Activated B cell treated with CpG ODN at 0.5 μM for 24 hours (primary cell): ENCODE measurements at regions not wholly inside any gene's neighbourhood (a gene's known extent, or its start where the extent isn't known, plus 50 kb on each side); places are given as distances from the start of the nearest gene placed in this dataset.

Experiments used
- ATAC-seq: fragments of 200-7000 bp; cut with Tn5 transposase; one replicate; pipeline ENCODE4 v1.10.0; 2021; ENCODE audit warnings: low read depth, mild to moderate bottlenecking, moderate library complexity
- CTCF ChIA-PET: fragments of 350-600 bp; sonication (Branson Sonifier 250); formaldehyde crosslinking; loops from one replicate; lab custom pipeline; 2021; ENCODE audit warnings: antibody characterized with exemption; lab: Charles Lee
- POLR2A ChIA-PET: fragments of 350-600 bp; sonication (Branson Sonifier 250); formaldehyde crosslinking; loops from one replicate; lab custom pipeline; 2021; ENCODE audit warnings: antibody characterized with exemption; lab: Charles Lee
- DNase-seq: peaks from one replicate; pipeline ENCODE4 v3.0.0; 2022
- H3K27ac Mint-ChIP-seq: one replicate; pipeline ENCODE4 v1.8.0; 2020; ENCODE audit warnings: mixed read lengths
- H3K27me3 Mint-ChIP-seq: one replicate; pipeline ENCODE4 v1.8.0; 2021; ENCODE audit warnings: mixed read lengths
- H3K36me3 Mint-ChIP-seq: one replicate; pipeline ENCODE4 v1.8.0; 2021; ENCODE audit warnings: low read depth, mixed read lengths
- H3K4me1 Mint-ChIP-seq: one replicate; pipeline ENCODE4 v1.8.0; 2021; ENCODE audit warnings: mixed read lengths
- H3K4me3 Mint-ChIP-seq: one replicate; pipeline ENCODE4 v1.8.0; 2020; ENCODE audit warnings: mild to moderate bottlenecking, mixed read lengths
- H3K9me3 Mint-ChIP-seq: one replicate; pipeline ENCODE4 v1.8.0; 2020; ENCODE audit warnings: mixed read lengths
- intact Hi-C: fragments of 100-400 bp; cut with micrococcal nuclease; formaldehyde crosslinking; loops from one replicate; pipeline ENCODE4 v1.15.1; 2024
- TF ChIP-seq, protein P1 (sequence below): fragments of 200-600 bp; IDR thresholded peaks from one replicate; pipeline ENCODE4 v1.8.0; 2022; ENCODE audit warnings: antibody characterized with exemption, mild to moderate bottlenecking

- TF ChIP-seq, protein P1, sequence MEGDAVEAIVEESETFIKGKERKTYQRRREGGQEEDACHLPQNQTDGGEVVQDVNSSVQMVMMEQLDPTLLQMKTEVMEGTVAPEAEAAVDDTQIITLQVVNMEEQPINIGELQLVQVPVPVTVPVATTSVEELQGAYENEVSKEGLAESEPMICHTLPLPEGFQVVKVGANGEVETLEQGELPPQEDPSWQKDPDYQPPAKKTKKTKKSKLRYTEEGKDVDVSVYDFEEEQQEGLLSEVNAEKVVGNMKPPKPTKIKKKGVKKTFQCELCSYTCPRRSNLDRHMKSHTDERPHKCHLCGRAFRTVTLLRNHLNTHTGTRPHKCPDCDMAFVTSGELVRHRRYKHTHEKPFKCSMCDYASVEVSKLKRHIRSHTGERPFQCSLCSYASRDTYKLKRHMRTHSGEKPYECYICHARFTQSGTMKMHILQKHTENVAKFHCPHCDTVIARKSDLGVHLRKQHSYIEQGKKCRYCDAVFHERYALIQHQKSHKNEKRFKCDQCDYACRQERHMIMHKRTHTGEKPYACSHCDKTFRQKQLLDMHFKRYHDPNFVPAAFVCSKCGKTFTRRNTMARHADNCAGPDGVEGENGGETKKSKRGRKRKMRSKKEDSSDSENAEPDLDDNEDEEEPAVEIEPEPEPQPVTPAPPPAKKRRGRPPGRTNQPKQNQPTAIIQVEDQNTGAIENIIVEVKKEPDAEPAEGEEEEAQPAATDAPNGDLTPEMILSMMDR: no peak
- no peak for DNase-seq
- H3K27me3 Mint-ChIP-seq: no peaks in the 10 kb centered on the region
- ATAC-seq: no peak
- intact Hi-C loops: no loop called here
- H3K9me3 Mint-ChIP-seq: no peaks in the 10 kb centered on the region
- no peak overlapping the region for H3K27ac Mint-ChIP-seq
- ChIA-PET CTCF (no interaction called here), POLR2A (no interaction called here)
- H3K4me1 Mint-ChIP-seq: peaks cover 4% of the 10 kb centered on the region
- no peak overlapping the region for H3K4me3 Mint-ChIP-seq
- H3K36me3 Mint-ChIP-seq: no peaks in the 10 kb centered on the region
Measured at GRCh38 chr14:53896726-53897125, 59.9 kb downstream of the BMP4 start.

DNA sequence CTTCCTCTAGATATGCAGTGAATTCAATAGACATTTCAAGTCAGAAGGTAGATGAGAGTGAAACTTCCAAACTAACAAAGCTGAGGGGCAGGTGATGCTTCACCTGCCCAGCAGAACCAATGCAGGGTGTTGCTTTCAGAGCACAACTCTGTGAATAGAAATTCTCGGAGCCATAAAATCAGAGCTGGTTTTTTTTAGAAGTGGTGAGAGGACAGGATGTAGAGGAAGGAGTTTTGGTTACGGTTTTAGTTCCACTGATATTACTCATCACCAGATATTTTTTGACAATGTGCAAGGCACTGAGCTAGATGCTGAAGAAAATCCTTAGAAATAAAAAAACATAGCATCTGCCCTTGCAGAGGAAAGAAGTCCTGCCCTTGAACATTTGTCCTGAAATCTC, 62.2 kb downstream of the BMP4 start:
- ChIA-PET POLR2A (no interaction called here), CTCF (no interaction called here)
- intact Hi-C loops: no loop called here
- Mint-ChIP-seq H3K36me3 (no peaks in the 10 kb centered on the region), H3K4me1 (peaks cover 4% of the 10 kb centered on the region), H3K27me3 (peaks cover 3% of the 10 kb centered on the region), H3K4me3 (no peak overlapping the region), H3K9me3 (no peaks in the 10 kb centered on the region), H3K27ac (no peak overlapping the region)
- ATAC-seq (no peak), DNase-seq (no peak)
- TF ChIP-seq, protein P1: no peak

DNA sequence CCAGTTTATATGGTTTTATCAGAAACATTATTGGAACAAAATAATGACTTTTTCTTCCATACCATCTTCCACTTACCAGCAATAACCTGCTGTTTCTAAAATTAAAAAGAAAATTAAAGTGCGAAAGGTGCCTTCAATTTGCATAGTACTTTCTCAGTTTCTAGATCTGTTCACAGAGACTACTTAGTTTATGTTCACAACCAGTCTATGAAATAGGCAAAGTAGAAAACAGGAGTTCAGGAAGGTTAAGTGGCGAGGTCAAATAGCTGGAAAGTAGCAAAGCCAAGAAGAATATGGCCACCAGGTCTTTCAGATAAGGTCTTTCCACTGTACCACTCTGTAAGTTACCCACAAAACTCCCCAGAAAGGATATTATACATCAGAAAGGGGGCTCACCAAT, 63.3 kb downstream of the BMP4 start:
- ChIA-PET POLR2A (no interaction called here), CTCF (no interaction called here)
- Mint-ChIP-seq H3K4me3 (no peak overlapping the region), H3K27me3 (peaks cover 3% of the 10 kb centered on the region), H3K36me3 (no peaks in the 10 kb centered on the region), H3K4me1 (peaks cover 4% of the 10 kb centered on the region), H3K9me3 (no peaks in the 10 kb centered on the region), H3K27ac (no peak overlapping the region)
- TF ChIP-seq, protein P1: no peak
- ATAC-seq: no peak
- no peak for DNase-seq
- intact Hi-C loops: no loop called here

GRCh38 chr14:53890611-53891101, 66.0 kb downstream of the BMP4 start:
- peaks cover 4% of the 10 kb centered on the region for H3K4me1 Mint-ChIP-seq
- POLR2A ChIA-PET: no interaction called here
- CTCF ChIA-PET: no interaction called here
- H3K9me3 Mint-ChIP-seq: no peaks in the 10 kb centered on the region
- no peak overlapping the region for H3K27ac Mint-ChIP-seq
- ATAC-seq (no peak), DNase-seq (no peak)
- H3K4me3 Mint-ChIP-seq: no peak overlapping the region
- H3K27me3 Mint-ChIP-seq: peaks cover 7% of the 10 kb centered on the region
- TF ChIP-seq, protein P1: no peak
- no peaks in the 10 kb centered on the region for H3K36me3 Mint-ChIP-seq
- intact Hi-C loops: no loop called here

GRCh38 chr14:53888535-53889386, 67.9 kb downstream of the BMP4 start:
- Mint-ChIP-seq H3K27ac (no peak overlapping the region), H3K4me3 (no peak overlapping the region), H3K9me3 (no peaks in the 10 kb centered on the region), H3K36me3 (no peaks in the 10 kb centered on the region), H3K27me3 (peaks cover 7% of the 10 kb centered on the region), H3K4me1 (no peaks in the 10 kb centered on the region)
- TF ChIP-seq, protein P1: no peak
- ChIA-PET POLR2A (no interaction called here), CTCF (no interaction called here)
- ATAC-seq (no peak), DNase-seq (no peak)
- intact Hi-C loops: no loop called here
